ENCODE measurements at regions not wholly inside any gene's neighbourhood (a gene's known extent, or its start where the extent isn't known, plus 50 kb on each side); places are given as distances from the start of the nearest gene placed in this dataset.

DNA sequence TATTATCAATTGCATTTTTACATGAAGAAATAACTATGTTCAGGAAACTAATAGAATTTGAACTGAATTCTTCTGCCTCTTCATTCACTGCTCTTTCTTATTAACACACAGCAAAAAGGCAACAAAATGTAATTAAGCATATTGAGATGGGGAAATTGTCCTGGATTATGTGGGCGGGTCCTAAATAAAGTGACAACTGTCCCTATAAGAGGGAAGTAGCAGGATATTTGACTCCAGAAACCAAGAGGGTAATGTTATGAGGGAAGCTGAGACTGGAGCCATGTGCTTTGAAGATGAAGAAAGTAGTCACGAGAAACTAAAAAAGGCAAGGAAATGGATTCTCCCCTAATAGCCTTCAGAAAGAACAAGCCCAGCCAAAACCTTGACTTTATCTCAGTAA, 311.2 kb upstream of the PIK3R1 start:
- Histone ChIP-seq H3K27ac (peak overlapping the region; percentile 64 to 65), H3K27me3 (no peaks in the 10 kb centered on the region), H3K4me3 (no peak overlapping the region), H3K4me1 (peaks cover 0 to 5% of the 10 kb centered on the region in 2 donors), H3K9me3 (no peaks in the 10 kb centered on the region), H3K36me3 (no peaks in the 10 kb centered on the region)
- intact Hi-C loops (cut with DNase I; ENCODE audit: low total_unique reads): no loop called here
- no peak for DNase-seq
- TF ChIP-seq CTCF (IDR thresholded peaks at IDR 0.05) (no peak), POLR2A (IDR thresholded peaks at IDR 0.05) (no peak)

DNA sequence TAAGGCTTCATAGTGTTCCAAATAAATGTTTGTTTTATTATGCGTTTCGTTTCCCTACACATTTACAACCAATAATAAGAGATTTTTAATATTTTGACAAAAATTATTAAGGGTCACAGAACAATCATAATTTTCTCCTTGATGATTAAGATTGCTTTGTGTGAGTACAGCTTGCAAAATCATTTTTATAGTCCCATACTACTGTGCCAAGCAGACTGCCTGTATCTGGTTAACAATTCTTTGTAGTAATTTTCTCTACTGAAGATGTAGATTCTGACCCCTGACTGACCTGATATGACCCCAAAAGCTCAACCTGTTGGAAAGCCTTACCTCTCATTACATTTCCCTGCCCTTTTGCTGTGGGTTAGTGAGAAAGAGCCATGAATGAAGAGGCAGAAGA, 311.9 kb upstream of the PIK3R1 start:
- Histone ChIP-seq H3K27me3 (no peaks in the 10 kb centered on the region), H3K4me1 (peaks cover 0 to 5% of the 10 kb centered on the region in 2 donors), H3K4me3 (no peak overlapping the region), H3K9me3 (no peaks in the 10 kb centered on the region), H3K27ac (peak overlapping the region; percentile 64 to 65), H3K36me3 (no peaks in the 10 kb centered on the region)
- DNase-seq: no peak
- intact Hi-C loops (cut with DNase I; ENCODE audit: low total_unique reads): no loop called here
- TF ChIP-seq POLR2A (IDR thresholded peaks at IDR 0.05) (no peak), CTCF (IDR thresholded peaks at IDR 0.05) (no peak)

DNA sequence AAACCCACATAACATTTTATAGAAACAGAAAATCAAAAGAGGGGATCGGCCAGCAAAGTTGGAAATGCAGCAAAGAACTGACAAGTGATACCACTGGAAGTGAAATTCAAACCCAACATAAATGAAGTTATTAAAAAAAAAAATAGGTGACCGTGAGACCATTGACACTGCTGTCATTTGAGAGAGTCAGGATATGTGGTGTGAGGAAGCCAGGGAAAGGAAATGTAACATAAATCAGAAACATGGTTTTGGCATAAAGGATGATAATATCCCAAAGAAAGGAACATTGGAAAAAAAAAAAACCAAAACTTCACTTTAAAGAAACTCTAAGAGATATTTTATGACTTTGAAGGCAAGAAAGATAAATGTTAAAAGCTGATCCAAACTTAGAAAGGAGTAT, 312.4 kb upstream of the PIK3R1 start:
- no peak overlapping the region for H3K4me3 ChIP-seq
- intact Hi-C loops (cut with DNase I; ENCODE audit: low total_unique reads): no loop called here
- peak overlapping the region; percentile 64 to 65 for H3K27ac ChIP-seq
- no peak for DNase-seq
- H3K36me3 ChIP-seq: no peaks in the 10 kb centered on the region
- peaks cover 0 to 5% of the 10 kb centered on the region in 2 donors for H3K4me1 ChIP-seq
- no peaks in the 10 kb centered on the region for H3K27me3 ChIP-seq
- TF ChIP-seq CTCF (IDR thresholded peaks at IDR 0.05): no peak
- no peak for TF ChIP-seq POLR2A (IDR thresholded peaks at IDR 0.05)
- no peaks in the 10 kb centered on the region for H3K9me3 ChIP-seq

DNA sequence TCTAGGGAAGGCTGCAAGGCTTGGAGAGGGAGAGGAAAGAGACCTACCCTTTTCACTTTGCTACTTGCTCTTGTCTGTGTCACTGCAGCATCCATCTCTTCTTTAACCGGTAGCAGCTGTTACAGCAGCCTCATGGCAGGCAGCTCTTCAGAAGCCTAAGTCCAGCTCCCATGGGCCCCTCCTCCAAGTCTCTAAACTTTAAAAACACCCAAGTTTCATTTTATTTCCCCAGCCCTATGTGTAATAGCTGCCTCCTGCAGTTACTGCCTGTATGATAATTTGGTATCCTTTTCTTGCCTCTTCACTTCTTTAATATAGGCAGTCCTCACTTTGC, 313.1 kb upstream of the PIK3R1 start:
- no peaks in the 10 kb centered on the region for H3K36me3 ChIP-seq
- H3K4me3 ChIP-seq: no peak overlapping the region
- intact Hi-C loops (cut with DNase I; ENCODE audit: low total_unique reads): no loop called here
- TF ChIP-seq CTCF (IDR thresholded peaks at IDR 0.05) (no peak), POLR2A (IDR thresholded peaks at IDR 0.05) (no peak)
- peaks cover 0 to 5% of the 10 kb centered on the region in 2 donors for H3K4me1 ChIP-seq
- no peaks in the 10 kb centered on the region for H3K27me3 ChIP-seq
- H3K27ac ChIP-seq: peak overlapping the region; percentile 64 to 65
- no peak for DNase-seq
- no peaks in the 10 kb centered on the region for H3K9me3 ChIP-seq

GRCh38 chr5:67901814-67902496, 313.6 kb upstream of the PIK3R1 start:
- peaks cover 0 to 5% of the 10 kb centered on the region in 2 donors for H3K4me1 ChIP-seq
- TF ChIP-seq CTCF (IDR thresholded peaks at IDR 0.05) (no peak), POLR2A (IDR thresholded peaks at IDR 0.05) (no peak)
- no peaks in the 10 kb centered on the region for H3K27me3 ChIP-seq
- no peaks in the 10 kb centered on the region for H3K9me3 ChIP-seq
- intact Hi-C loops (cut with DNase I; ENCODE audit: low total_unique reads): no loop called here
- no peak overlapping the region for H3K4me3 ChIP-seq
- no peaks in the 10 kb centered on the region for H3K36me3 ChIP-seq
- H3K27ac ChIP-seq: peak overlapping the region; percentile 64 to 65
- no peak for DNase-seq

All from uterus (tissue), 3 donors.